ENCODE measurements at regions not wholly inside any gene's neighbourhood (a gene's known extent, or its start where the extent isn't known, plus 50 kb on each side); places are given as distances from the start of the nearest gene placed in this dataset.

DNA sequence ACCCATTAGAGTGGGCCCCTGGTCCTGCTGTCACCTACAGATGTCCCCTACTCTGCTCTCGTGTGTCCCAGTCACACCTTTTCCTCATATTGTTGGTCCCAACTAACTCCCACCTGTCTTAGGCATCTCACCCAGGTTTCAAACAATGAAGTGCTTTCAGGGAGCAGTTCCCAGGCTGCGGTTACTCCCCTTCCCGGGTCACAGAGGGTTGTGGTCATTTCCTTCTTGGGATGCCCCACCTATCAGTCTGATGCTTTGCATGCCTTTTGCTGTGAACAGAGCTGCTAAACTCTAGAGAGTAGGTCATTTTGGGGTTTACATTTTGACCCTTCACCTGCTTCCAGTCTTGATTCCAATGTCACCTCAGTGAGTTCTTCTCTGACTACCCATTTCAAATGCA is 181.6 kb downstream of the CDC5L start:
- Histone ChIP-seq H3K36me3 (no peaks in the 10 kb centered on the region), H3K4me3 (no peak overlapping the region), H3K27me3 (no peaks in the 10 kb centered on the region), H3K9me3 (no peaks in the 10 kb centered on the region), H3K4me1 (peaks cover 18% of the 10 kb centered on the region), H3K27ac (no peak overlapping the region)
- TF ChIP-seq POLR2AphosphoS5 (IDR thresholded peaks at IDR 0.05; ENCODE audit: insufficient read depth in 1 of 2, low read depth in 1 of 2), result no peak
- no peak for TF ChIP-seq POLR2A (IDR thresholded peaks at IDR 0.05)
- TF ChIP-seq, protein P1, sequence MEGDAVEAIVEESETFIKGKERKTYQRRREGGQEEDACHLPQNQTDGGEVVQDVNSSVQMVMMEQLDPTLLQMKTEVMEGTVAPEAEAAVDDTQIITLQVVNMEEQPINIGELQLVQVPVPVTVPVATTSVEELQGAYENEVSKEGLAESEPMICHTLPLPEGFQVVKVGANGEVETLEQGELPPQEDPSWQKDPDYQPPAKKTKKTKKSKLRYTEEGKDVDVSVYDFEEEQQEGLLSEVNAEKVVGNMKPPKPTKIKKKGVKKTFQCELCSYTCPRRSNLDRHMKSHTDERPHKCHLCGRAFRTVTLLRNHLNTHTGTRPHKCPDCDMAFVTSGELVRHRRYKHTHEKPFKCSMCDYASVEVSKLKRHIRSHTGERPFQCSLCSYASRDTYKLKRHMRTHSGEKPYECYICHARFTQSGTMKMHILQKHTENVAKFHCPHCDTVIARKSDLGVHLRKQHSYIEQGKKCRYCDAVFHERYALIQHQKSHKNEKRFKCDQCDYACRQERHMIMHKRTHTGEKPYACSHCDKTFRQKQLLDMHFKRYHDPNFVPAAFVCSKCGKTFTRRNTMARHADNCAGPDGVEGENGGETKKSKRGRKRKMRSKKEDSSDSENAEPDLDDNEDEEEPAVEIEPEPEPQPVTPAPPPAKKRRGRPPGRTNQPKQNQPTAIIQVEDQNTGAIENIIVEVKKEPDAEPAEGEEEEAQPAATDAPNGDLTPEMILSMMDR (IDR thresholded peaks at IDR 0.05), result no peak
- intact Hi-C loops (cut with DNase I), result no loop called here
- no peak for DNase-seq (ENCODE audit: extremely low spot score in 2 of 2)

DNA sequence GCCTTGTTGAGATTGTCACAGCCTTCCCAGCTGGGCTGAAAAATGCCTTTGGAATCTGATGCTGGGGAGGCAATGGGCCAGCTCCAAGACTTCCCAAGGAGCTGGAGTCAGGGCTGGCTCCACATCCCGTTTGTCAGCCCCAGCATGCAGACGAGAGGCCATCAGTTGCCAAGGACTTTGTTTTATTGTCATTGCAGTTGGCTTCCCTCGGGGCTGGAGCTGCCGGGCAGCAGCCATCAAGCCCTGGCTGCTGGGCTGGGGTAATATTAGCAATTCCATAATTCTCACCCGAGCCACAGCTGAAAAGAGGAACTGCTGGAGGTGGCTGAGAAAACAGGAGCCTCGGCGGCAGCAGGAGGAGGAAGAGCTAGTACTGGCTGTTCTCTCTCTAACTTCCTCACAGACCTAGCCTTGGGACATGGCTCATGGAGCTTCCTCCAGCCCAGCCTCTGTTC is 182.5 kb downstream of the CDC5L start:
- Histone ChIP-seq H3K27ac (no peak overlapping the region), H3K9me3 (no peaks in the 10 kb centered on the region), H3K4me1 (peaks cover 18% of the 10 kb centered on the region), H3K27me3 (no peaks in the 10 kb centered on the region), H3K4me3 (no peak overlapping the region), H3K36me3 (no peaks in the 10 kb centered on the region)
- TF ChIP-seq, protein P1 (IDR thresholded peaks at IDR 0.05), result no peak
- TF ChIP-seq POLR2AphosphoS5 (IDR thresholded peaks at IDR 0.05; ENCODE audit: insufficient read depth in 1 of 2, low read depth in 1 of 2), result peak in 1 of 2 donors; percentile 28
- intact Hi-C loops (cut with DNase I), result no loop called here
- DNase-seq (ENCODE audit: extremely low spot score in 2 of 2), result no peak

DNA sequence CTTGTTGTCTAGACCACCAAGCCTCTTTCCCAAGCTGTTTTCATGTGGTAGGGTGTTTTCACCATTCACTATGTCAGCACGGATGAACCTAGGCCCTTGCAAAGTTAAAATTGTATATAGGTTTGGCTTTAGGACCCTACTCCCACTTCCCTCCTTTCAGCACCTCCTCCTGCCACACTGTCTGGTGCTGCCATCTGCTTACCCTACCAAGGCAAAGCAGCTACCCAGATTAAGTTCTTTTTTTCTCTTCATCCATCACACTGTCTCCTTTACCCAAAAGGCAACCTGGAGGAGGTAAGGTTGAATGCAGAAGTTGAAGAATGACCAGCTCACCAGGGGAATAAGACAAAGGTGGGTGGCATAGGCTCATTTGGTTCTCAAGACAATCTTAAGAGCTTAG is 184.0 kb downstream of the CDC5L start:
- DNase-seq (ENCODE audit: extremely low spot score in 2 of 2), result no peak

DNA sequence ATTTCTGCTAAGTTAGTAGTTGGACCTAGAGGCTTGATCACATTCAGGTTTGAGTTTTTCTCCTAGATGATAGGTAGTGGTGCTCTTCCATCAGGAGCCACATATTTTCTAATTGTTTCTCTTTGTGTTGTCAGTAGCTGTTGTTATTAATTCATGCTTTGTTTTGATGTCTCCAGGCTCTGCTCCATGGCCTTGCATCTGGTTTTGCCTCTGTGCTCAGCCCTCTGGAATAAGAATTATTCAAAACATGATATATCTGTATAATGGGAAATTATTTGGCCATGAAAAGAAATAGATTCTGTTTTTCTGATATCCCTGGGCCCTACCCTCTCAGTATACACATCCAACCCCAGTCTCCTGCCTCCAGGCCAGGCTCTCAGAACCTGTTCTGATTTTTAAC is 184.8 kb downstream of the CDC5L start:
- Histone ChIP-seq H3K4me1 (peaks cover 18% of the 10 kb centered on the region), H3K27ac (no peak overlapping the region), H3K9me3 (no peaks in the 10 kb centered on the region), H3K4me3 (no peak overlapping the region), H3K36me3 (no peaks in the 10 kb centered on the region), H3K27me3 (no peaks in the 10 kb centered on the region)
- intact Hi-C loops (cut with DNase I), result no loop called here
- TF ChIP-seq POLR2A (IDR thresholded peaks at IDR 0.05) (no peak), POLR2AphosphoS5 (IDR thresholded peaks at IDR 0.05; ENCODE audit: insufficient read depth in 1 of 2, low read depth in 1 of 2) (no peak)
- TF ChIP-seq, protein P1 (IDR thresholded peaks at IDR 0.05), result no peak
- DNase-seq (ENCODE audit: extremely low spot score in 2 of 2), result no peak

More for the DNA sequence above, 184.0 kb downstream of the CDC5L start:
- H3K27ac ChIP-seq, result no peak overlapping the region
- no peaks in the 10 kb centered on the region for H3K27me3 ChIP-seq
- peaks cover 18% of the 10 kb centered on the region for H3K4me1 ChIP-seq
- H3K9me3 ChIP-seq, result no peaks in the 10 kb centered on the region
- H3K4me3 ChIP-seq, result no peak overlapping the region
- TF ChIP-seq, protein P1 (IDR thresholded peaks at IDR 0.05), result no peak
- no peak for TF ChIP-seq POLR2A (IDR thresholded peaks at IDR 0.05)
- no peak for TF ChIP-seq POLR2AphosphoS5 (IDR thresholded peaks at IDR 0.05; ENCODE audit: insufficient read depth in 1 of 2, low read depth in 1 of 2)
- no peaks in the 10 kb centered on the region for H3K36me3 ChIP-seq
- intact Hi-C loops (cut with DNase I), result no loop called here

DNA sequence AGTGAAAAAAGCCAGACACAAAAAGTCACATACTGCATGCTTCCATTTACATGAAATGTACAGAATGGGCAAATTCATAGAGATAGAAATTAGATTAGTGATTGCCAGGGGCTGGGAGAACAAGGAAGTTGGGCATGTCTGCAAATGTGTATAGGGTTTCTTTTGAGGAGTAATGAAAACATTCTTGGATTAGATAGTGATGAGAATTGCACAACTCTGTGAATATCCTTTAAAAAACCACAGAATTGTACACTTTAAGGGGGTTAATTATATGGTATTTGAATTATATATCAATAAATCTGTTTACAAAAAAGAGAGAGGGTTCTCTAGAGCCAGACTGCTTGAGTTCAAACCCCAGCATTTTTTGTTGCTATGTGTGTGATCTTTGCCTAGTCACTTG is 188.1 kb downstream of the CDC5L start:
- H3K27ac ChIP-seq, result no peak overlapping the region
- TF ChIP-seq POLR2AphosphoS5 (IDR thresholded peaks at IDR 0.05; ENCODE audit: insufficient read depth in 1 of 2, low read depth in 1 of 2) (no peak), POLR2A (IDR thresholded peaks at IDR 0.05) (no peak)
- TF ChIP-seq, protein P1 (IDR thresholded peaks at IDR 0.05), result no peak
- H3K4me1 ChIP-seq, result no peaks in the 10 kb centered on the region
- no peaks in the 10 kb centered on the region for H3K9me3 ChIP-seq
- H3K4me3 ChIP-seq, result no peak overlapping the region
- DNase-seq (ENCODE audit: extremely low spot score in 2 of 2), result no peak
- no peaks in the 10 kb centered on the region for H3K36me3 ChIP-seq
- intact Hi-C loops (cut with DNase I), result no loop called here
- H3K27me3 ChIP-seq, result no peaks in the 10 kb centered on the region

Measured in vagina (tissue), 2 donors.